ENCODE measurements at regions not wholly inside any gene's neighbourhood (a gene's known extent, or its start where the extent isn't known, plus 50 kb on each side); places are given as distances from the start of the nearest gene placed in this dataset.
A peak's percentile ranks its signal among the peaks of the same experiment; 100 is the strongest.
"Not testable (repeated sequence)": the region's sequence is repeated elsewhere in the genome, so short reads cannot be mapped to it uniquely, and the experiment has no call there.

GRCh38 chr12:115387467-115387901, 703.5 kb upstream of the TBX3 start:
- no peak for DNase-seq

- DNase-seq: no peak
Observed at GRCh38 chr12:115386946-115387345, 703.0 kb upstream of the TBX3 start.

GRCh38 chr12:115385141-115385540, 701.2 kb upstream of the TBX3 start:
- no peak for DNase-seq

- DNase-seq: no peak
Observed at GRCh38 chr12:115384391-115384790, 700.4 kb upstream of the TBX3 start.

GRCh38 chr12:115383668-115384067, 699.7 kb upstream of the TBX3 start:
- no peak for DNase-seq

GRCh38 chr12:115382681-115383080, 698.7 kb upstream of the TBX3 start:
- DNase-seq: peak; percentile 44

GRCh38 chr12:115380546-115381120, 696.7 kb upstream of the TBX3 start:
- no peak for DNase-seq

- peak; percentile 63 for DNase-seq
Observed at GRCh38 chr12:115378291-115378690, 694.3 kb upstream of the TBX3 start.

GRCh38 chr12:115377779-115378178, 693.8 kb upstream of the TBX3 start:
- peak; percentile 33 for DNase-seq

- DNase-seq: no peak
Observed at GRCh38 chr12:115377230-115377629, 693.3 kb upstream of the TBX3 start.

GRCh38 chr12:115375186-115375991, 691.4 kb upstream of the TBX3 start:
- DNase-seq: peak; percentile 32

GRCh38 chr12:115374480-115375185, 690.7 kb upstream of the TBX3 start:
- no peak for DNase-seq

GRCh38 chr12:115371711-115372110, 687.7 kb upstream of the TBX3 start:
- DNase-seq: no peak

GRCh38 chr12:115370650-115371049, 686.7 kb upstream of the TBX3 start:
- no peak for DNase-seq

- no peak for DNase-seq
Observed at GRCh38 chr12:115370207-115370606, 686.2 kb upstream of the TBX3 start.

GRCh38 chr12:115366277-115366676, 682.3 kb upstream of the TBX3 start:
- not testable (repeated sequence) for DNase-seq

- not testable (repeated sequence) for DNase-seq
Observed at GRCh38 chr12:115365765-115366164, 681.8 kb upstream of the TBX3 start.

- no peak for DNase-seq
Observed at GRCh38 chr12:115364921-115365320, 680.9 kb upstream of the TBX3 start.

- DNase-seq: no peak
Observed at GRCh38 chr12:115362339-115362976, 678.5 kb upstream of the TBX3 start.

- no peak for DNase-seq
Observed at GRCh38 chr12:115357681-115358080, 673.7 kb upstream of the TBX3 start.

- no peak for DNase-seq
Observed at GRCh38 chr12:115355301-115355700, 671.3 kb upstream of the TBX3 start.

- peak; percentile 26 for DNase-seq
Observed at GRCh38 chr12:115354007-115354890, 670.3 kb upstream of the TBX3 start.

All from skin of body (tissue), 1 donor.